OCI-LY1 (cell line): ENCODE measurements at regions not wholly inside any gene's neighbourhood (a gene's known extent, or its start where the extent isn't known, plus 50 kb on each side); places are given as distances from the start of the nearest gene placed in this dataset.

Experiments used
- CTCF ChIP-seq: fragments of 200-600 bp; sonication (generic), shearing (Covaris generic); IDR thresholded peaks from 2 replicates; pipeline ENCODE4 v1.5.1; 2017; ENCODE audit warnings: mild to moderate bottlenecking, antibody characterized with exemption, low read length, moderate library complexity, mixed read lengths
- EZH2 ChIP-seq: fragments of 200-600 bp; sonication (generic), shearing (Covaris generic); IDR thresholded peaks from 2 replicates; pipeline ENCODE4 v1.8.0; 2017; ENCODE audit warnings: borderline replicate concordance, mixed run types, mild to moderate bottlenecking, antibody characterized with exemption, low read length, moderate library complexity, mixed read lengths

- TF ChIP-seq EZH2, result no peak
- TF ChIP-seq CTCF, result no peak
Observed at GRCh38 chr11:103633068-103633788, 403.2 kb upstream of the DDI1 start.
